Caco-2 (cell line): ENCODE measurements at regions not wholly inside any gene's neighbourhood (a gene's known extent, or its start where the extent isn't known, plus 50 kb on each side); places are given as distances from the start of the nearest gene placed in this dataset.

Experiments
- BruUV-seq: library from RNA; stranded (reverse); fragments of 400-500 nt; replicated peaks from 2 replicates; lab custom pipeline; 2021; lab: Mats Ljungman, UMichigan
- CTCF ChIA-PET: fragments of 300-600 bp; sonication (Branson Sonifier 250); formaldehyde crosslinking; loops from one replicate; lab custom pipeline; 2022; ENCODE audit warnings: antibody characterized with exemption; lab: Charles Lee
- POLR2A ChIA-PET: fragments of 300-600 bp; sonication (Branson Sonifier 250); formaldehyde crosslinking; loops from one replicate; lab custom pipeline; 2022; ENCODE audit warnings: antibody characterized with exemption; lab: Charles Lee
- DNase-seq, 2 experiments: peaks; one replicate each; pipeline versions ENCODE4 v3.0.0 to v3.0.0-alpha.2; 2020 to 2022
- H3K27me3 ChIP-seq: replicated peaks from 2 replicates; pipeline ENCODE4 v1.6.0; 2011; ENCODE audit warnings: low read length; ENCODE audit not compliant: control insufficient read depth, insufficient read depth
- H3K36me3 ChIP-seq: 2 replicates; pipeline ENCODE4 v1.5.1; 2011; ENCODE audit warnings: low read length; ENCODE audit not compliant: control insufficient read depth, insufficient read depth
- H3K4me1 ChIP-seq: fragments of 250-450 bp; sonication (Bioruptor Pico); 2 replicates; pipeline ENCODE4 v1.5.1; 2020; ENCODE audit warnings: mild to moderate bottlenecking
- H3K4me3 ChIP-seq: 2 replicates; pipeline ENCODE4 v1.5.1; 2011; ENCODE audit warnings: low read depth, mild to moderate bottlenecking, control low read depth, low read length
- H3K9me3 ChIP-seq: fragments of 250-450 bp; sonication (Bioruptor Pico); 2 replicates; pipeline ENCODE4 v1.5.1; 2020; ENCODE audit warnings: mild to moderate bottlenecking, moderate library complexity
- H3K27ac Mint-ChIP-seq: one replicate; pipeline ENCODE4 v1.8.0; 2022; ENCODE audit warnings: mixed read lengths; ENCODE audit not compliant: unreplicated experiment
- H3K27me3 Mint-ChIP-seq: one replicate; pipeline ENCODE4 v1.8.0; 2022; ENCODE audit warnings: mixed read lengths; ENCODE audit not compliant: insufficient read depth, unreplicated experiment
- H3K36me3 Mint-ChIP-seq: one replicate; pipeline ENCODE4 v1.8.0; 2022; ENCODE audit warnings: mild to moderate bottlenecking, mixed read lengths; ENCODE audit not compliant: insufficient read depth, unreplicated experiment
- H3K4me1 Mint-ChIP-seq: one replicate; pipeline ENCODE4 v1.8.0; 2022; ENCODE audit warnings: low read depth, mixed read lengths; ENCODE audit not compliant: unreplicated experiment
- H3K4me3 Mint-ChIP-seq: one replicate; pipeline ENCODE4 v1.8.0; 2022; ENCODE audit warnings: mild to moderate bottlenecking, moderate library complexity, mixed read lengths; ENCODE audit not compliant: unreplicated experiment
- H3K9me3 Mint-ChIP-seq: one replicate; pipeline ENCODE4 v1.8.0; 2022; ENCODE audit warnings: mixed read lengths; ENCODE audit not compliant: unreplicated experiment
- CTCF ChIP-seq, 2 experiments: fragments of 200-600 bp in 1 of 2; IDR thresholded peaks; 1 replicate in 1 of 2; 2 replicates in 1 of 2; pipeline versions ENCODE4 v1.5.1 to v1.8.0; 2011 to 2022; ENCODE audit warnings: antibody characterized with exemption in 1 of 2, control low read depth in 1 of 2, inconsistent platforms in 1 of 2, low read depth in 1 of 2, low read length in 1 of 2, mild to moderate bottlenecking in 1 of 2, moderate library complexity in 1 of 2; ENCODE audit not compliant: insufficient read depth in 1 of 2, severe bottlenecking in 1 of 2, unreplicated experiment in 1 of 2
- intact Hi-C: fragments of 100-400 bp; cut with micrococcal nuclease; formaldehyde crosslinking; loops from one replicate; pipeline ENCODE4 v1.10.0; 2022; ENCODE audit not compliant: unreplicated experiment

DNA sequence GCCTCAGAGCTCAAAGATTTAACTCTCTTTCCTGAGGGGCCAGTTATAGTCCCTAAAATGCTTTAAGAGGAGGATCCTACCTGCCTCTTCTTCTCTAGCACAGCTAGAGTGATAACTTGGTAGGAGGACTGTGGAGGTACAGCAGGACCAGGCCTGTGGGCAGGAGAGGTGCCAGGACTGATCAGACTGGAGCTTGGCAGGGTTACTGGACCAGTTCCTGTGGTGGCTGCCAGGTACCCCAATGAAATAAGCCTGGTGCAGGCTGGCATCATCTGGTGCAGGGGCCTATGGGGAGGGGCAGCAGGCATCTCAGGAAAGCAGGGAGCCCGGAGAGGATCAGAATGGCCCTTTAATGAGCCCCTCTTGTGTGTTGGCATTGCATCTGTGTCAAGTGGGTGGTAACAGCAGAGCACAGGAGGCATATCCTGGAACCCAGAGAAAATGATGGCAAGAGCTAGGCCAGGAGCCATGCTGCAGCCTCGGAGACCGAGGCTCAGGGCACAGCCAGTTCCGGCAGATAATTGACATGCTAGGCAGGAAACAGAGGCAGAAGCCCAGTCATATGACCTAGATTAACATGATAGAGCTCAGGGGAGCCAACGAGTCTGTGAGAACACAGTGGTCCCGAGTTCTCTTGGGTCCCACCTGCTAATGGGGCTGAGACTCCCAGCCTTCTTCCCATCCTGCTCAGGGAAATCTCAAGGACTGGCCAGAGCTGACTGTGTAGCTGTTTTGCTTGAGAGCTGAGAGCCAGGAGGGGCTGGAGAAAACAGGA lies 187.5 kb upstream of the ZBED5 start:
- TF ChIP-seq CTCF (IDR thresholded peaks at IDR 0.05; ENCODE audit: insufficient read depth in 1 of 2, low read depth in 1 of 2, low read length in 1 of 2, severe bottlenecking in 1 of 2, unreplicated experiment in 1 of 2): no peak
- Mint-ChIP-seq H3K27ac (no peak overlapping the region), H3K27me3 (peaks cover 5% of the 10 kb centered on the region), H3K36me3 (no peaks in the 10 kb centered on the region), H3K9me3 (no peaks in the 10 kb centered on the region), H3K4me3 (no peak overlapping the region), H3K4me1 (no peaks in the 10 kb centered on the region)
- H3K27me3 ChIP-seq: no peaks in the 10 kb centered on the region
- H3K36me3 ChIP-seq: no peaks in the 10 kb centered on the region
- no peaks in the 10 kb centered on the region for H3K4me1 ChIP-seq
- no TSS peak for BruUV-seq
- intact Hi-C loops: no loop called here
- POLR2A ChIA-PET: no interaction called here
- no peak for DNase-seq
- H3K4me3 ChIP-seq: no peak overlapping the region
- CTCF ChIA-PET: interaction anchor here (1.3 kb wide), 1 partner anchor 114 kb away, joined by 4 read pairs; no protein-coding TSS in a partner anchor
- no peaks in the 10 kb centered on the region for H3K9me3 ChIP-seq

DNA sequence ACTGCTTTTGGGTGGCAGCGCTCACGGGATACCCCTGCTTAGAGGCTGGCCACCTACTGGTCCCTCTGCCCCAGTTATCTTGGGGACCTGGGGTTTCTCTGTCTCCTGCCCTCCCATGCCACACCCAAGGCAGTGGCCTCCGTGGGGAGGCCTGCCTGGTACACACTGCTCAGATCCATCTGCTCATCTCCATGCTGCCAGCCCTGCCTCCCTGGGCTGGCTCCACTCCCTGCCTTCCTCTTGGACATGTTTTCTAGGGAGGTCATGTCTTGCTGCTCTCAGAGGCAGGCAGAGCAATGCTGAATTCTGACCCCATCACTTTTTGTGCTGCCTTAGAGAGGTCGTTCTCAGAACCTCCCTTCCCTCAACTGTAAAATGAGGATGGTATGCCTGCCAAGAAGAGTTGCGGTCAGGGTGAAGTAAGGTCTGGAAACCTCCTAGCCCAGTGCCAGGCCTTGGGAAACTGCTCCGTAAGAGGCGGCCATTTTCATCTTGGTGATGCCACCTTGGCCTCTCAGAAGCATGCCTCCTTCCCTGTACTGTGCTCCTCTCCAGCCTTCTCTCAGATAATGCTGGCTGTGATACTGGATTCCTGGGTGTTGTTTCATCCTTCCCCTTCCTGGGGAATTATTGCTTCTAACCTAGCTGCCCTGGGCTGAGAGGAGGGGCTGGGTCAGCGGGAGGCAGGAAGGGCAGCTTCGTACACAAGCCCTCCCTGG lies 186.4 kb upstream of the ZBED5 start:
- Histone ChIP-seq H3K36me3 (no peaks in the 10 kb centered on the region), H3K4me1 (no peaks in the 10 kb centered on the region), H3K4me3 (no peak overlapping the region), H3K9me3 (no peaks in the 10 kb centered on the region), H3K27me3 (no peaks in the 10 kb centered on the region)
- intact Hi-C loops: no loop called here
- BruUV-seq: no TSS peak
- no peak for DNase-seq
- TF ChIP-seq CTCF (IDR thresholded peaks at IDR 0.05; ENCODE audit: insufficient read depth in 1 of 2, low read depth in 1 of 2, low read length in 1 of 2, severe bottlenecking in 1 of 2, unreplicated experiment in 1 of 2): no peak
- Mint-ChIP-seq H3K4me1 (no peaks in the 10 kb centered on the region), H3K9me3 (no peaks in the 10 kb centered on the region), H3K36me3 (no peaks in the 10 kb centered on the region), H3K27me3 (peaks cover 9% of the 10 kb centered on the region), H3K27ac (no peak overlapping the region), H3K4me3 (no peak overlapping the region)
- ChIA-PET POLR2A (no interaction called here), CTCF (no interaction called here)

GRCh38 chr11:11043721-11044120 lies 185.9 kb upstream of the ZBED5 start:
- Histone ChIP-seq H3K4me1 (no peaks in the 10 kb centered on the region), H3K9me3 (no peaks in the 10 kb centered on the region), H3K4me3 (no peak overlapping the region), H3K36me3 (no peaks in the 10 kb centered on the region), H3K27me3 (no peaks in the 10 kb centered on the region)
- no peaks in the 10 kb centered on the region for H3K4me1 Mint-ChIP-seq
- BruUV-seq: no TSS peak
- intact Hi-C loops: no loop called here
- POLR2A ChIA-PET: no interaction called here
- CTCF ChIA-PET: no interaction called here
- no peaks in the 10 kb centered on the region for H3K9me3 Mint-ChIP-seq
- no peaks in the 10 kb centered on the region for H3K36me3 Mint-ChIP-seq
- peaks cover 9% of the 10 kb centered on the region for H3K27me3 Mint-ChIP-seq
- no peak for TF ChIP-seq CTCF (IDR thresholded peaks at IDR 0.05; ENCODE audit: insufficient read depth in 1 of 2, low read depth in 1 of 2, low read length in 1 of 2, severe bottlenecking in 1 of 2, unreplicated experiment in 1 of 2)
- H3K4me3 Mint-ChIP-seq: no peak overlapping the region
- no peak overlapping the region for H3K27ac Mint-ChIP-seq
- DNase-seq: no peak
